ENCODE measurements at regions not wholly inside any gene's neighbourhood (a gene's known extent, or its start where the extent isn't known, plus 50 kb on each side); places are given as distances from the start of the nearest gene placed in this dataset.
"Not testable (repeated sequence)": the region's sequence is repeated elsewhere in the genome, so short reads cannot be mapped to it uniquely, and the experiment has no call there.

GRCh38 chr2:167784084-167784425, 463.3 kb downstream of the STK39 start:
- Histone ChIP-seq H3K27me3 (replicated peaks in 1 of 7) (no peaks in the 10 kb centered on the region), H3K36me3 (no peaks in the 10 kb centered on the region), H3K9me3 (no peaks in the 10 kb centered on the region), H3K27ac (no peak overlapping the region), H3K4me3 (no peak overlapping the region), H3K4me1 (no peaks in the 10 kb centered on the region)
- WGBS, 5 donors = 66 to 79% (median 67%) methylated on average over 3 of the region's 3 CpGs
- intact Hi-C loops (cut with DNase I; ENCODE audit: low total_unique reads) = no loop called here
- no peak for DNase-seq
- TF ChIP-seq POLR2A (IDR thresholded peaks at IDR 0.05) (no peak), CTCF (IDR thresholded peaks at IDR 0.05 in 8 of 11, conservative IDR thresholded peaks at IDR 0.05 in 3 of 11) (no peak), POLR2AphosphoS5 (IDR thresholded peaks at IDR 0.05) (no peak)

- no peak for TF ChIP-seq CTCF (IDR thresholded peaks at IDR 0.05 in 8 of 11, conservative IDR thresholded peaks at IDR 0.05 in 3 of 11)
- TF ChIP-seq POLR2A (IDR thresholded peaks at IDR 0.05) = no peak
- no peak for TF ChIP-seq POLR2AphosphoS5 (IDR thresholded peaks at IDR 0.05)
- 33 to 54% (median 40%) methylated on average over 5 of the region's 5 CpGs for WGBS, 5 donors
- no peaks in the 10 kb centered on the region for H3K4me1 ChIP-seq
- no peaks in the 10 kb centered on the region for H3K27me3 ChIP-seq (replicated peaks in 1 of 7)
- no peak for DNase-seq
- intact Hi-C loops (cut with DNase I; ENCODE audit: low total_unique reads) = no loop called here
- H3K4me3 ChIP-seq = no peak overlapping the region
- H3K27ac ChIP-seq = no peak overlapping the region
- H3K36me3 ChIP-seq = no peaks in the 10 kb centered on the region
- H3K9me3 ChIP-seq = no peaks in the 10 kb centered on the region
Observed at GRCh38 chr2:167783261-167784083, 463.9 kb downstream of the STK39 start.

GRCh38 chr2:167781629-167782028, 465.8 kb downstream of the STK39 start:
- H3K27ac ChIP-seq; H3K9me3 ChIP-seq; H3K27me3 ChIP-seq (replicated peaks in 1 of 7); DNase-seq; H3K4me3 ChIP-seq; H3K36me3 ChIP-seq; H3K4me1 ChIP-seq; intact Hi-C loops (cut with DNase I; ENCODE audit: low total_unique reads): not testable (repeated sequence)
- WGBS, 5 donors = 84 to 93% (median 90%) methylated on average over 8 of the region's 8 CpGs

GRCh38 chr2:167776359-167776758, 471.0 kb downstream of the STK39 start:
- DNase-seq = no peak
- Histone ChIP-seq H3K36me3 (no peaks in the 10 kb centered on the region), H3K4me3 (no peak overlapping the region), H3K27me3 (replicated peaks in 1 of 7) (no peaks in the 10 kb centered on the region), H3K27ac (no peak overlapping the region), H3K9me3 (no peaks in the 10 kb centered on the region), H3K4me1 (no peaks in the 10 kb centered on the region)
- 75 to 86% (median 77%) methylated on average over 10 of the region's 10 CpGs for whole genome bisulfite sequencing, 5 donors
- TF ChIP-seq CTCF (IDR thresholded peaks at IDR 0.05 in 8 of 11, conservative IDR thresholded peaks at IDR 0.05 in 3 of 11) = no peak
- TF ChIP-seq POLR2A (IDR thresholded peaks at IDR 0.05) = no peak
- TF ChIP-seq POLR2AphosphoS5 (IDR thresholded peaks at IDR 0.05) = no peak
- intact Hi-C loops (cut with DNase I; ENCODE audit: low total_unique reads) = no loop called here
